Endothelial cell of umbilical vein (primary cell): ENCODE measurements at regions not wholly inside any gene's neighbourhood (a gene's known extent, or its start where the extent isn't known, plus 50 kb on each side); places are given as distances from the start of the nearest gene placed in this dataset.

Experiments
- BruUV-seq: library from RNA; stranded (reverse); fragments of 400-500 nt; replicated peaks from 2 replicates; lab custom pipeline; 2021; lab: Mats Ljungman, UMichigan
- CTCF ChIA-PET: fragments of 300-600, 350-600 bp; sonication (Branson Sonifier 250); formaldehyde crosslinking; loops from one replicate; lab custom pipeline; 2021; ENCODE audit warnings: antibody characterized with exemption, inconsistent platforms; lab: Charles Lee
- POLR2A ChIA-PET: fragments of 300-600, 350-600 bp; sonication (Branson Sonifier 250); formaldehyde crosslinking; loops from one replicate; lab custom pipeline; 2021; ENCODE audit warnings: antibody characterized with exemption, inconsistent platforms; lab: Charles Lee
- DNase-seq: peaks from one replicate; pipeline ENCODE4 v3.0.0-alpha.2; 2011; ENCODE audit warnings: low read depth, low spot score
- FAIRE-seq: peaks from 2 replicates; lab custom pipeline; 2011; peaks lifted over from hg19 to GRCh38; lab: Jason Lieb, UNC
- H2AFZ ChIP-seq: 2 replicates; pipeline ENCODE4 v1.6.0; 2012; ENCODE audit warnings: low read depth, low read length, control low read depth, inconsistent platforms
- H3K27ac ChIP-seq: 2 replicates; pipeline ENCODE4 v1.5.1; 2011; ENCODE audit warnings: low read depth, mild to moderate bottlenecking, control low read depth, low read length, moderate library complexity; ENCODE audit not compliant: insufficient read depth
- H3K27me3 ChIP-seq, 2 experiments: 2 replicates each; pipeline versions ENCODE4 v1.6.0 to v1.6.1; 2011; ENCODE audit warnings: low read length in 2 of 2, mixed read lengths in 1 of 2; ENCODE audit not compliant: control insufficient read depth in 2 of 2, insufficient read depth in 2 of 2
- H3K36me3 ChIP-seq, 2 experiments: 2 replicates in 1 of 2; 3 replicates in 1 of 2; pipeline ENCODE4 v1.5.1; 2011; ENCODE audit warnings: low read length in 2 of 2, mild to moderate bottlenecking in 1 of 2, moderate library complexity in 1 of 2; ENCODE audit not compliant: control insufficient read depth in 2 of 2, insufficient read depth in 2 of 2; ENCODE audit errors: extremely low read depth in 1 of 2
- H3K4me1 ChIP-seq: 3 replicates; pipeline ENCODE4 v1.5.1; 2011; ENCODE audit warnings: mild to moderate bottlenecking, low read length; ENCODE audit not compliant: control insufficient read depth, insufficient read depth; ENCODE audit errors: extremely low read depth
- H3K4me2 ChIP-seq: 2 replicates; pipeline ENCODE4 v1.6.1; 2011; ENCODE audit warnings: low read length, control low read depth, mixed read lengths; ENCODE audit not compliant: insufficient read depth
- H3K4me3 ChIP-seq, 3 experiments: fragments of 200-600 bp in 1 of 3; sonication (generic), shearing (Covaris generic) in 1 of 3; replicated peaks in 1 of 3; 2 replicates each; pipeline ENCODE4 v1.5.1; 2011 to 2016; ENCODE audit warnings: control low read depth in 3 of 3, low read length in 3 of 3, mild to moderate bottlenecking in 2 of 3, inconsistent platforms in 1 of 3, low read depth in 1 of 3, moderate library complexity in 1 of 3; ENCODE audit not compliant: insufficient read depth in 1 of 3
- H3K79me2 ChIP-seq: 2 replicates; pipeline ENCODE4 v1.6.0; 2012; ENCODE audit warnings: low read length, inconsistent platforms; ENCODE audit not compliant: control insufficient read depth, insufficient read depth
- H3K9ac ChIP-seq: replicated peaks from 2 replicates; pipeline ENCODE3; 2011; ENCODE audit warnings: low read length, control low read depth; ENCODE audit not compliant: insufficient read depth; ENCODE audit errors: extremely low read depth
- H3K9me1 ChIP-seq: replicated peaks from 3 replicates; pipeline ENCODE4 v1.6.0; 2011; ENCODE audit warnings: mild to moderate bottlenecking, low read length; ENCODE audit not compliant: control insufficient read depth, insufficient read depth; ENCODE audit errors: extremely low read depth
- H3K9me3 ChIP-seq: replicated peaks from 2 replicates; pipeline ENCODE4 v1.5.1; 2012; ENCODE audit warnings: low read length, inconsistent platforms; ENCODE audit not compliant: control insufficient read depth, insufficient read depth
- H4K20me1 ChIP-seq: replicated peaks from 2 replicates; pipeline ENCODE3; 2011; ENCODE audit warnings: mild to moderate bottlenecking, low read length; ENCODE audit not compliant: control insufficient read depth, insufficient read depth; ENCODE audit errors: extremely low read depth
- CTCF ChIP-seq, 2 donors: IDR thresholded peaks; 1 replicate in 1 of 2; 2 replicates in 1 of 2; pipeline ENCODE4 v1.5.1; 2011; ENCODE audit warnings: low read length in 2 of 2, mild to moderate bottlenecking in 2 of 2, moderate library complexity in 2 of 2, control low read depth in 1 of 2, inconsistent platforms in 1 of 2, low read depth in 1 of 2; ENCODE audit not compliant: insufficient read depth in 1 of 2; ENCODE audit errors: extremely low read depth in 1 of 2
- EZH2 ChIP-seq: IDR thresholded peaks from 2 replicates; pipeline ENCODE4 v1.6.1; 2012; ENCODE audit warnings: borderline replicate concordance, low read depth, mild to moderate bottlenecking, moderate library complexity, low read length, inconsistent platforms; ENCODE audit not compliant: severe bottlenecking
- FOS ChIP-seq: IDR thresholded peaks from 2 replicates; pipeline ENCODE4 v1.6.1; 2011; ENCODE audit warnings: mild to moderate bottlenecking, low read length, moderate library complexity, borderline replicate concordance; ENCODE audit not compliant: insufficient read depth
- GATA2 ChIP-seq: IDR thresholded peaks from 2 replicates; pipeline ENCODE4 v1.7.0; 2011; ENCODE audit warnings: low read depth, mild to moderate bottlenecking, moderate library complexity, mixed read lengths, low read length; ENCODE audit not compliant: insufficient read length, insufficient read depth
- JUN ChIP-seq: IDR thresholded peaks from 2 replicates; pipeline ENCODE4 v1.6.1; 2011; ENCODE audit warnings: borderline replicate concordance, low read depth; ENCODE audit not compliant: insufficient read length, insufficient read depth
- MAX ChIP-seq: IDR thresholded peaks from 2 replicates; pipeline ENCODE4 v1.6.1; 2011; ENCODE audit not compliant: insufficient read depth, insufficient read length
- MYC ChIP-seq: IDR thresholded peaks from one replicate; pipeline ENCODE4 v1.6.1; 2011; ENCODE audit warnings: mild to moderate bottlenecking, low read depth, low read length
- POLR2A ChIP-seq: IDR thresholded peaks from 2 replicates; pipeline ENCODE4 v1.6.1; 2012; ENCODE audit warnings: low read depth, mild to moderate bottlenecking, control low read depth, low read length
- dilution Hi-C: fragments of 300-500 bp; cut with MboI; formaldehyde crosslinking; loops from one replicate; pipeline ENCODE4 v1.15.0; 2019; ENCODE audit warnings: low sequenced_read_pairs; ENCODE audit not compliant: extremely low pct_ligation_motif_present
- intact Hi-C: fragments of 100-400 bp; cut with micrococcal nuclease; formaldehyde crosslinking; loops from one replicate; pipeline ENCODE4 v1.10.0; 2022

DNA sequence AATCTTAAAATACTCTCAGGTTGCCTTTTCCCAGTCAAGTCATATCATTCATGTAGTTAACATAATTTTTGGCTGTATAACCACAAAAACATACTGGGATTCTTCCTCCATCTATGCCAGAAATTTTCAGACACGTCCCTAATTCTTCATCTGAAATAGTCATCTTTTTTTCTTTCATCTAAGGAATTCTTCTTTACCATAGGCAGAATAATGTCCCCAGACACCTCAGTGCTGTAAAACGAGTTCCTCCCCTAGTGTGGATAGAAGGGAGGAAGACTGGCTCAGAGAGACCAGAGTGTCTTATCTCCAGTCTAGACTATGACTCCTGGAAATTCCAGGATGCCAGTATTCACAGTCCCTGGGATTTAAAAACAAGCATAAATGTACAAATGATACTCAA is 127.8 kb downstream of the MREG start:
- ChIA-PET CTCF (no interaction called here), POLR2A (no interaction called here)
- H3K27ac ChIP-seq: no peak overlapping the region
- H3K9me1 ChIP-seq: no peaks in the 10 kb centered on the region
- FAIRE-seq (no peak), DNase-seq (no peak)
- no TSS peak for BruUV-seq
- H3K9me3 ChIP-seq: no peaks in the 10 kb centered on the region
- dilution Hi-C loops (no loop called here), intact Hi-C loops (no loop called here)
- H2AFZ ChIP-seq: no peak overlapping the region
- TF ChIP-seq POLR2A (no peak), JUN (no peak), MYC (no peak), CTCF (IDR thresholded peaks at IDR 0.05; ENCODE audit: extremely low read depth in 1 of 2, insufficient read depth in 1 of 2, low read depth in 1 of 2, low read length in 2 of 2) (no peak), GATA2 (no peak), FOS (no peak), MAX (no peak), EZH2 (no peak)
- no peaks in the 10 kb centered on the region for H3K79me2 ChIP-seq
- H3K36me3 ChIP-seq: no peaks in the 10 kb centered on the region
- H3K9ac ChIP-seq: no peak overlapping the region
- H3K27me3 ChIP-seq: no peaks in the 10 kb centered on the region
- H3K4me1 ChIP-seq: no peaks in the 10 kb centered on the region
- no peaks in the 10 kb centered on the region for H4K20me1 ChIP-seq
- H3K4me2 ChIP-seq: no peak overlapping the region
- no peak overlapping the region for H3K4me3 ChIP-seq
